Endothelial cell of umbilical vein (primary cell): ENCODE measurements at regions not wholly inside any gene's neighbourhood (a gene's known extent, or its start where the extent isn't known, plus 50 kb on each side); places are given as distances from the start of the nearest gene placed in this dataset.

ENCODE experiments used
- BruUV-seq: library from RNA; stranded (reverse); fragments of 400-500 nt; replicated peaks from 2 replicates; lab custom pipeline; 2021; lab: Mats Ljungman, UMichigan
- CTCF ChIA-PET: fragments of 300-600, 350-600 bp; sonication (Branson Sonifier 250); formaldehyde crosslinking; loops from one replicate; lab custom pipeline; 2021; ENCODE audit warnings: antibody characterized with exemption, inconsistent platforms; lab: Charles Lee
- POLR2A ChIA-PET: fragments of 300-600, 350-600 bp; sonication (Branson Sonifier 250); formaldehyde crosslinking; loops from one replicate; lab custom pipeline; 2021; ENCODE audit warnings: antibody characterized with exemption, inconsistent platforms; lab: Charles Lee
- DNase-seq: peaks from one replicate; pipeline ENCODE4 v3.0.0-alpha.2; 2011; ENCODE audit warnings: low read depth, low spot score
- FAIRE-seq: peaks from 2 replicates; lab custom pipeline; 2011; peaks lifted over from hg19 to GRCh38; lab: Jason Lieb, UNC
- H2AFZ ChIP-seq: 2 replicates; pipeline ENCODE4 v1.6.0; 2012; ENCODE audit warnings: low read depth, low read length, control low read depth, inconsistent platforms
- H3K27ac ChIP-seq: 2 replicates; pipeline ENCODE4 v1.5.1; 2011; ENCODE audit warnings: low read depth, mild to moderate bottlenecking, control low read depth, low read length, moderate library complexity; ENCODE audit not compliant: insufficient read depth
- H3K27me3 ChIP-seq, 2 experiments: 2 replicates each; pipeline versions ENCODE4 v1.6.0 to v1.6.1; 2011; ENCODE audit warnings: low read length in 2 of 2, mixed read lengths in 1 of 2; ENCODE audit not compliant: control insufficient read depth in 2 of 2, insufficient read depth in 2 of 2
- H3K36me3 ChIP-seq, 2 experiments: 2 replicates in 1 of 2; 3 replicates in 1 of 2; pipeline ENCODE4 v1.5.1; 2011; ENCODE audit warnings: low read length in 2 of 2, mild to moderate bottlenecking in 1 of 2, moderate library complexity in 1 of 2; ENCODE audit not compliant: control insufficient read depth in 2 of 2, insufficient read depth in 2 of 2; ENCODE audit errors: extremely low read depth in 1 of 2
- H3K4me1 ChIP-seq: 3 replicates; pipeline ENCODE4 v1.5.1; 2011; ENCODE audit warnings: mild to moderate bottlenecking, low read length; ENCODE audit not compliant: control insufficient read depth, insufficient read depth; ENCODE audit errors: extremely low read depth
- H3K4me2 ChIP-seq: 2 replicates; pipeline ENCODE4 v1.6.1; 2011; ENCODE audit warnings: low read length, control low read depth, mixed read lengths; ENCODE audit not compliant: insufficient read depth
- H3K4me3 ChIP-seq, 3 experiments: fragments of 200-600 bp in 1 of 3; sonication (generic), shearing (Covaris generic) in 1 of 3; replicated peaks in 1 of 3; 2 replicates each; pipeline ENCODE4 v1.5.1; 2011 to 2016; ENCODE audit warnings: control low read depth in 3 of 3, low read length in 3 of 3, mild to moderate bottlenecking in 2 of 3, inconsistent platforms in 1 of 3, low read depth in 1 of 3, moderate library complexity in 1 of 3; ENCODE audit not compliant: insufficient read depth in 1 of 3
- H3K79me2 ChIP-seq: 2 replicates; pipeline ENCODE4 v1.6.0; 2012; ENCODE audit warnings: low read length, inconsistent platforms; ENCODE audit not compliant: control insufficient read depth, insufficient read depth
- H3K9ac ChIP-seq: replicated peaks from 2 replicates; pipeline ENCODE3; 2011; ENCODE audit warnings: low read length, control low read depth; ENCODE audit not compliant: insufficient read depth; ENCODE audit errors: extremely low read depth
- H3K9me1 ChIP-seq: replicated peaks from 3 replicates; pipeline ENCODE4 v1.6.0; 2011; ENCODE audit warnings: mild to moderate bottlenecking, low read length; ENCODE audit not compliant: control insufficient read depth, insufficient read depth; ENCODE audit errors: extremely low read depth
- H3K9me3 ChIP-seq: replicated peaks from 2 replicates; pipeline ENCODE4 v1.5.1; 2012; ENCODE audit warnings: low read length, inconsistent platforms; ENCODE audit not compliant: control insufficient read depth, insufficient read depth
- H4K20me1 ChIP-seq: replicated peaks from 2 replicates; pipeline ENCODE3; 2011; ENCODE audit warnings: mild to moderate bottlenecking, low read length; ENCODE audit not compliant: control insufficient read depth, insufficient read depth; ENCODE audit errors: extremely low read depth
- CTCF ChIP-seq, 2 donors: IDR thresholded peaks; 1 replicate in 1 of 2; 2 replicates in 1 of 2; pipeline ENCODE4 v1.5.1; 2011; ENCODE audit warnings: low read length in 2 of 2, mild to moderate bottlenecking in 2 of 2, moderate library complexity in 2 of 2, control low read depth in 1 of 2, inconsistent platforms in 1 of 2, low read depth in 1 of 2; ENCODE audit not compliant: insufficient read depth in 1 of 2; ENCODE audit errors: extremely low read depth in 1 of 2
- EZH2 ChIP-seq: IDR thresholded peaks from 2 replicates; pipeline ENCODE4 v1.6.1; 2012; ENCODE audit warnings: borderline replicate concordance, low read depth, mild to moderate bottlenecking, moderate library complexity, low read length, inconsistent platforms; ENCODE audit not compliant: severe bottlenecking
- FOS ChIP-seq: IDR thresholded peaks from 2 replicates; pipeline ENCODE4 v1.6.1; 2011; ENCODE audit warnings: mild to moderate bottlenecking, low read length, moderate library complexity, borderline replicate concordance; ENCODE audit not compliant: insufficient read depth
- GATA2 ChIP-seq: IDR thresholded peaks from 2 replicates; pipeline ENCODE4 v1.7.0; 2011; ENCODE audit warnings: low read depth, mild to moderate bottlenecking, moderate library complexity, mixed read lengths, low read length; ENCODE audit not compliant: insufficient read length, insufficient read depth
- JUN ChIP-seq: IDR thresholded peaks from 2 replicates; pipeline ENCODE4 v1.6.1; 2011; ENCODE audit warnings: borderline replicate concordance, low read depth; ENCODE audit not compliant: insufficient read length, insufficient read depth
- MAX ChIP-seq: IDR thresholded peaks from 2 replicates; pipeline ENCODE4 v1.6.1; 2011; ENCODE audit not compliant: insufficient read depth, insufficient read length
- MYC ChIP-seq: IDR thresholded peaks from one replicate; pipeline ENCODE4 v1.6.1; 2011; ENCODE audit warnings: mild to moderate bottlenecking, low read depth, low read length
- POLR2A ChIP-seq: IDR thresholded peaks from 2 replicates; pipeline ENCODE4 v1.6.1; 2012; ENCODE audit warnings: low read depth, mild to moderate bottlenecking, control low read depth, low read length
- POLR2AphosphoS5 ChIP-seq: IDR thresholded peaks from 2 replicates; pipeline ENCODE4 v1.6.1; 2012; ENCODE audit warnings: low read depth, mild to moderate bottlenecking, control low read depth, low read length, moderate library complexity; ENCODE audit not compliant: insufficient read depth
- dilution Hi-C: fragments of 300-500 bp; cut with MboI; formaldehyde crosslinking; loops from one replicate; pipeline ENCODE4 v1.15.0; 2019; ENCODE audit warnings: low sequenced_read_pairs; ENCODE audit not compliant: extremely low pct_ligation_motif_present
- intact Hi-C: fragments of 100-400 bp; cut with micrococcal nuclease; formaldehyde crosslinking; loops from one replicate; pipeline ENCODE4 v1.10.0; 2022

- H3K4me2 ChIP-seq, result no peak overlapping the region
- no peaks in the 10 kb centered on the region for H3K36me3 ChIP-seq
- H3K79me2 ChIP-seq, result no peaks in the 10 kb centered on the region
- CTCF ChIA-PET, result no interaction called here
- H3K9ac ChIP-seq, result no peak overlapping the region
- POLR2A ChIA-PET, result no interaction called here
- no peak for TF ChIP-seq POLR2A
- no peak for TF ChIP-seq POLR2AphosphoS5
- TF ChIP-seq EZH2, result no peak
- no peak for TF ChIP-seq JUN
- TF ChIP-seq GATA2, result no peak
- TF ChIP-seq MYC, result no peak
- no peak for TF ChIP-seq CTCF (IDR thresholded peaks at IDR 0.05; ENCODE audit: extremely low read depth in 1 of 2, insufficient read depth in 1 of 2, low read depth in 1 of 2, low read length in 2 of 2)
- no peak for TF ChIP-seq MAX
- TF ChIP-seq FOS, result no peak
- H3K9me1 ChIP-seq, result no peaks in the 10 kb centered on the region
- no peak for DNase-seq
- H4K20me1 ChIP-seq, result no peaks in the 10 kb centered on the region
- no peaks in the 10 kb centered on the region for H3K27me3 ChIP-seq
- intact Hi-C loops (no loop called here), dilution Hi-C loops (no loop called here)
- no TSS peak for BruUV-seq
- H3K4me3 ChIP-seq, result no peak overlapping the region
- H3K4me1 ChIP-seq, result no peaks in the 10 kb centered on the region
- H3K9me3 ChIP-seq, result peaks cover 7% of the 10 kb centered on the region
- no peak for FAIRE-seq
- H2AFZ ChIP-seq, result no peak overlapping the region
- H3K27ac ChIP-seq, result no peak overlapping the region
Measured at GRCh38 chr15:27677951-27678350, 421.2 kb downstream of the OCA2 start.
